Lung (tissue), 11 donors: ENCODE measurements at regions not wholly inside any gene's neighbourhood (a gene's known extent, or its start where the extent isn't known, plus 50 kb on each side); places are given as distances from the start of the nearest gene placed in this dataset.

ENCODE experiments used
- ATAC-seq: fragments of 200-7000 bp; cut with Tn5 transposase; one replicate; pipeline ENCODE4 v1.9.1; 2020; ENCODE audit warnings: moderate number of reproducible peaks; ENCODE audit not compliant: insufficient read depth, low FRiP score
- DNase-seq, 3 donors: peaks; one replicate each; pipeline ENCODE4 v3.0.0-alpha.2; 2013 to 2017
- H3K27ac ChIP-seq, 2 donors: one replicate each; pipeline ENCODE4 v1.5.1; 2013; ENCODE audit warnings: mild to moderate bottlenecking in 2 of 2, moderate library complexity in 2 of 2, control low read depth in 1 of 2, inconsistent platforms in 1 of 2, low read depth in 1 of 2, low read length in 1 of 2
- H3K27me3 ChIP-seq, 3 donors: one replicate each; pipeline ENCODE4 v1.5.1; 2013; ENCODE audit warnings: low read length in 2 of 3; ENCODE audit not compliant: control insufficient read depth in 3 of 3, insufficient read depth in 3 of 3
- H3K36me3 ChIP-seq, 4 donors: one replicate each; pipeline ENCODE4 v1.5.1; 2013; ENCODE audit warnings: low read length in 4 of 4, mild to moderate bottlenecking in 1 of 4, moderate library complexity in 1 of 4; ENCODE audit not compliant: control insufficient read depth in 4 of 4, insufficient read depth in 4 of 4
- H3K4me1 ChIP-seq, 5 donors: one replicate each; pipeline ENCODE4 v1.5.1; 2013; ENCODE audit warnings: low read length in 5 of 5, mild to moderate bottlenecking in 2 of 5, moderate library complexity in 1 of 5; ENCODE audit not compliant: control insufficient read depth in 5 of 5, insufficient read depth in 5 of 5
- H3K4me3 ChIP-seq: one replicate; pipeline ENCODE4 v1.5.1; 2013; ENCODE audit warnings: mild to moderate bottlenecking, control low read depth, moderate library complexity
- H3K9ac ChIP-seq, 2 donors: one replicate each; pipeline ENCODE4 v1.5.1; 2013; ENCODE audit warnings: low read length in 2 of 2, control low read depth in 1 of 2; ENCODE audit not compliant: insufficient read depth in 1 of 2
- H3K9me3 ChIP-seq, 4 donors: one replicate each; pipeline ENCODE4 v1.5.1; 2013; ENCODE audit warnings: low read length in 3 of 4, mild to moderate bottlenecking in 1 of 4, moderate library complexity in 1 of 4; ENCODE audit not compliant: control insufficient read depth in 4 of 4, insufficient read depth in 3 of 4
- WGBS, 2 donors: extraction: QIAGEN DNeasy Blood & Tissue Kit; methylation state at CpG; one replicate each; pipeline ENCODE4 v1.1.7; 2013; 5-methylcytosine and 5-hydroxymethylcytosine counted together
- TF ChIP-seq, protein P1 (sequence below): IDR thresholded peaks from 2 replicates; pipeline ENCODE4 v1.5.1; 2012; ENCODE audit warnings: mild to moderate bottlenecking; ENCODE audit errors: control extremely low read depth, extremely low read depth
- donor health status: control.
- donor health status: control.
- donor health status: Bipolar disorder and iron deficiency.
- donor health status: healthy.
- donor health status: DM: yes; HTN: yes; CAD: no.

DNA sequence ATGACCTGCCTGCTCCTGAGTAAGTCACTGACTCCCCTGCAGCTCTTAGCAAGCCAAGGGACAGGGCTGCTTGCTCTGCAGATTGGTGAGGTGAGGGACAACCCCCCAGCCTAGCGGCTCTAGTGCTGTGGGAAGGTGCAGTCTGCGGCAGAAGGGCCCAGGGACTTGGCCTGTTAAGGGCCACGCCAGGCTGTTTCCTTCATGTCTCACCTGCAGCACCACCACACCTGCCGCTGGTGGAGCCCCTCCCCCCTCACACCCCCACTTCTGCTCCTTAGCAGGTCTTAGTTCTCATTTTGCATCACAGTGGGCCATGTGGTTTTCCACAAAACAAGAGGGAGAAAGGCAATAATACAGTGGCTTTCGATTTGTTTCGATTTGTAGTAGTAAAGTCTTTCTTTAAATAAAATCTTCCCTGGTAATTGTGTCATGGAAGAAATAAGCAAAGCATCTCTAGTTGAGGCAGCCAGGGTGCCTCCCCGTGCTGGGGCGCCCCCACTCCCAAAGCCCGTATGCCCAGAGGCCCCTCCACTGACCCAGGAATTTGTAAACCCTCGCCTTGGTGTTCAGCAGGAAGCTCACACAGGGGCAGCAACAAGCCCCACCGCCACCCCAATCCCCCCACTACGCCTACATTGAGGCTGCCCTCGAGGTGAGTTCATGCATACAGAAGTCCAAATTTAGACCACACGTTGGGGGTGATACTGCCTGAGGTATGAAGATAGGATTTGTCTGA lies 86.5 kb upstream of the CLDN5 start:
- no peak for DNase-seq
- peaks cover 0 to 3% (median 0%) of the 10 kb centered on the region in 3 donors for H3K27me3 ChIP-seq

GRCh38 chr22:19611590-19611989 lies 87.4 kb upstream of the CLDN5 start:
- H3K27me3 ChIP-seq: peaks cover 0 to 3% (median 0%) of the 10 kb centered on the region in 3 donors
- no peak for DNase-seq
- WGBS, 2 donors: 88 to 97% methylated on average over 14 to 16 of the region's 16 CpGs

More for the DNA sequence above, 86.5 kb upstream of the CLDN5 start:
- Histone ChIP-seq H3K27ac (no peak overlapping the region), H3K9me3 (no peaks in the 10 kb centered on the region), H3K4me3 (no peak overlapping the region), H3K4me1 (peaks cover 0 to 17% (median 6%) of the 10 kb centered on the region in 5 donors), H3K9ac (no peak overlapping the region), H3K36me3 (no peaks in the 10 kb centered on the region)
- no peak for ATAC-seq
- TF ChIP-seq, protein P1, sequence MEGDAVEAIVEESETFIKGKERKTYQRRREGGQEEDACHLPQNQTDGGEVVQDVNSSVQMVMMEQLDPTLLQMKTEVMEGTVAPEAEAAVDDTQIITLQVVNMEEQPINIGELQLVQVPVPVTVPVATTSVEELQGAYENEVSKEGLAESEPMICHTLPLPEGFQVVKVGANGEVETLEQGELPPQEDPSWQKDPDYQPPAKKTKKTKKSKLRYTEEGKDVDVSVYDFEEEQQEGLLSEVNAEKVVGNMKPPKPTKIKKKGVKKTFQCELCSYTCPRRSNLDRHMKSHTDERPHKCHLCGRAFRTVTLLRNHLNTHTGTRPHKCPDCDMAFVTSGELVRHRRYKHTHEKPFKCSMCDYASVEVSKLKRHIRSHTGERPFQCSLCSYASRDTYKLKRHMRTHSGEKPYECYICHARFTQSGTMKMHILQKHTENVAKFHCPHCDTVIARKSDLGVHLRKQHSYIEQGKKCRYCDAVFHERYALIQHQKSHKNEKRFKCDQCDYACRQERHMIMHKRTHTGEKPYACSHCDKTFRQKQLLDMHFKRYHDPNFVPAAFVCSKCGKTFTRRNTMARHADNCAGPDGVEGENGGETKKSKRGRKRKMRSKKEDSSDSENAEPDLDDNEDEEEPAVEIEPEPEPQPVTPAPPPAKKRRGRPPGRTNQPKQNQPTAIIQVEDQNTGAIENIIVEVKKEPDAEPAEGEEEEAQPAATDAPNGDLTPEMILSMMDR: no peak
- 73 to 79% methylated on average over 14 of the region's 14 CpGs for WGBS, 2 donors

GRCh38 chr22:19612866-19613572 lies 88.8 kb upstream of the CLDN5 start:
- ATAC-seq: no peak
- DNase-seq: no peak
- Histone ChIP-seq H3K27me3 (no peaks in the 10 kb centered on the region), H3K4me3 (no peak overlapping the region), H3K27ac (no peak overlapping the region), H3K4me1 (peaks cover 0 to 6% (median 0%) of the 10 kb centered on the region in 5 donors), H3K9me3 (no peaks in the 10 kb centered on the region), H3K36me3 (no peaks in the 10 kb centered on the region), H3K9ac (no peak overlapping the region)
- WGBS, 2 donors: 70 to 76% methylated on average over 16 of the region's 16 CpGs
- TF ChIP-seq, protein P1: no peak

More at GRCh38 chr22:19611590-19611989, 87.4 kb upstream of the CLDN5 start:
- TF ChIP-seq, protein P1: no peak
- no peak for ATAC-seq
- H3K27ac ChIP-seq: no peak overlapping the region
- H3K36me3 ChIP-seq: no peaks in the 10 kb centered on the region
- H3K9me3 ChIP-seq: no peaks in the 10 kb centered on the region
- H3K4me3 ChIP-seq: no peak overlapping the region
- no peak overlapping the region for H3K9ac ChIP-seq
- peaks cover 0 to 17% (median 6%) of the 10 kb centered on the region in 5 donors for H3K4me1 ChIP-seq
